ENCODE measurements at regions not wholly inside any gene's neighbourhood (a gene's known extent, or its start where the extent isn't known, plus 50 kb on each side); places are given as distances from the start of the nearest gene placed in this dataset.
"Not testable (repeated sequence)": the region's sequence is repeated elsewhere in the genome, so short reads cannot be mapped to it uniquely, and the experiment has no call there.

DNA sequence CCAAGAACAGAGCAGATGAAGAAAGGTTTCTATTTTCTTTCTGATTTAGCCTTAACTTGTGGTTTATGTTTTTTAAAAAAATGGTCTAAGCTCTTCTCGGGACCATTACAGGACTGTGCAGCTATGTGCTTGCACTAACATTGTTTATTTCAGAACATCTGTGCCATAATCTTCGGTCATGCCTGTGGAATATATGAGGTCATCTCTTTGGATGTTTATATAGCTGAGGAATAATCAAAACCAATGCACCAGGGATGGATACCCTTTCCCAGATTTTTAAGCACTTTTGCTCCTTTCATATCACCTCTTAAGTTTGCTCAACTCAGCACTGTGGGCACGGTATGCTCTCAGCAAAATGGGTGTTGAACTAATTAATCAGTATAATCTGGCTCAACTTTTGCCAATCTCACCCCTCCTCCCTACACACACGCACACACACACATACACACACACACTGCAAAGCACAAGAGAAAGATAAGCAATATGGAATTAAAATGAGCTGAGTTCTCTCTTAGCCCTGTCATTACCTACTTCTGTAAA lies 268.5 kb upstream of the TMC3 start:
- whole genome bisulfite sequencing, result 92% methylated on average over 3 of the region's 4 CpGs
- H3K27ac ChIP-seq (ENCODE audit: low read depth, low read length), result no peak overlapping the region
- H3K4me1 ChIP-seq (ENCODE audit: insufficient read depth, low read length), result no peaks in the 10 kb centered on the region
- H3K9ac ChIP-seq (ENCODE audit: low read depth, low read length), result no peak overlapping the region
- no peaks in the 10 kb centered on the region for H3K36me3 ChIP-seq (ENCODE audit: insufficient read depth, low read length)
- no peaks in the 10 kb centered on the region for H3K27me3 ChIP-seq (ENCODE audit: insufficient read depth, low read length)
- no peak overlapping the region for H3K4me3 ChIP-seq (ENCODE audit: low read length)
- H3K9me3 ChIP-seq (ENCODE audit: insufficient read depth, low read depth, low read length), result peaks cover 7% of the 10 kb centered on the region

DNA sequence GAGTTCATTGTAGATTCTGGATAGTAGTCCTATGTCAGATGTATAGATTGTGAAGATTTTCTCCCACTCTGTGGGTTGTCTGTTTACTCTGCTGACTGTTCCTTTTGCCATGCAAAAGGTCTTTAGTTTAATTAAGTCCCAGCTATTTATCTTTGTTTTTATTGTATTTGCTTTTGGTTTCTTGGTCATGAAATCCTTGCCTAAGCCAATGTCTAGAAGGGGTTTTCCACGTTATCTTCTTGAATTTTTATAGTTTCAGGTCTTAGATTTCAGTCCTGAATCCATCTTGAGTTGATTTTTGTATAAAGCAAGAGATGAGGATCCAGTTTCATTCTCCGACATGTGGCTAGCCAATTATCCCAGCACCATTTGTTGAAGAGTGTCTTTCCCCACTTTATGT lies 262.1 kb upstream of the TMC3 start:
- H3K4me3 ChIP-seq (ENCODE audit: low read length); H3K36me3 ChIP-seq (ENCODE audit: insufficient read depth, low read length); H3K27ac ChIP-seq (ENCODE audit: low read depth, low read length); H3K9ac ChIP-seq (ENCODE audit: low read depth, low read length); H3K27me3 ChIP-seq (ENCODE audit: insufficient read depth, low read length); H3K4me1 ChIP-seq (ENCODE audit: insufficient read depth, low read length): not testable (repeated sequence)
- H3K9me3 ChIP-seq (ENCODE audit: insufficient read depth, low read depth, low read length), result peaks cover 11% of the 10 kb centered on the region
- WGBS, result 91% methylated on average over 2 of the region's 2 CpGs

DNA sequence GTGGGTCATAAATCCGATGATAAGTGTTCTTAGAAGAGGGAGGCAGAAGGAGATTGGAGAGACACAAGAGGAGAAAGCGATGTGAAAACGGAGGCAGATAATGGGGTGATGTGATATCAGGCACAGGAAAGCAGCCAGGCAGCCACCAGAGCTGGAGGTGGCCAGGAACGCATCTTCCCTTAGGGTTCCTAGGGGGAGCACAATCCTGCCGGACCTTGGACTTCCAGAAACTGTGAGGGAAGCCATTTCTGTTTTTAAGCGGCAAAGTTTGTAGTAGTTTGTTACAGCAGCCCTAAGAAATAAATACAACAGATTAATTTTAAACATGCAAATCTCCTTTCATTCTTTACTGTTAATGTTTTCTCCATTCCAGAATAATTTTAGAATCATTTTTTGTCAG lies 259.9 kb upstream of the TMC3 start:
- Histone ChIP-seq H3K27me3 (ENCODE audit: insufficient read depth, low read length) (no peaks in the 10 kb centered on the region), H3K9ac (ENCODE audit: low read depth, low read length) (no peak overlapping the region), H3K4me3 (ENCODE audit: low read length) (no peak overlapping the region), H3K27ac (ENCODE audit: low read depth, low read length) (no peak overlapping the region), H3K36me3 (ENCODE audit: insufficient read depth, low read length) (no peaks in the 10 kb centered on the region), H3K4me1 (ENCODE audit: insufficient read depth, low read length) (no peaks in the 10 kb centered on the region), H3K9me3 (ENCODE audit: insufficient read depth, low read depth, low read length) (peaks cover 8% of the 10 kb centered on the region; the same call in 1 of the 2 replicates)
- 89% methylated on average over 6 of the region's 6 CpGs for WGBS

DNA sequence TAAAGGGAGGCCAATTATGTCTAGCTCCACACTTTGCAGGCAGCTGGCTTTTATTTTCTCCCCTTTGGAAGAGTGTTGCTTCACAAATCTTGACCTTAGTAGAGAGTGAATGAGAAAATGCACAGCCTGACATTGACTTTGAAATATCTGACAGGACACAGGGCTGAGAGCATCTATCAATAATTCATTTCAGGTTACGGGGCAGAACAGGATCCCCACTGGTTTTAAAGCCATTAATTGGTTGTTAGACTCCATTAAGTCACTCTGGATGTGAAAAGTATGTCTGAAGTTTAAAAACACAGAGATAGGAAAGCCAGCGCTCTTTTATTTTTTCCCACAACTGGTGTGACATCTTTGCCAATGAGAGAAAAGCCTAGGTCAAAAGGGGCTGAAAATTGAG lies 251.9 kb upstream of the TMC3 start:
- H3K4me3 ChIP-seq (ENCODE audit: low read length), result no peak overlapping the region
- no peaks in the 10 kb centered on the region for H3K9me3 ChIP-seq (ENCODE audit: insufficient read depth, low read depth, low read length)
- no peak overlapping the region for H3K27ac ChIP-seq (ENCODE audit: low read depth, low read length)
- H3K9ac ChIP-seq (ENCODE audit: low read depth, low read length), result no peak overlapping the region
- 90% methylated on average over 2 of the region's 2 CpGs for WGBS
- peaks cover 13% of the 10 kb centered on the region; the same call in 1 of the 2 replicates for H3K4me1 ChIP-seq (ENCODE audit: insufficient read depth, low read length)
- H3K36me3 ChIP-seq (ENCODE audit: insufficient read depth, low read length), result no peaks in the 10 kb centered on the region
- H3K27me3 ChIP-seq (ENCODE audit: insufficient read depth, low read length), result no peaks in the 10 kb centered on the region

DNA sequence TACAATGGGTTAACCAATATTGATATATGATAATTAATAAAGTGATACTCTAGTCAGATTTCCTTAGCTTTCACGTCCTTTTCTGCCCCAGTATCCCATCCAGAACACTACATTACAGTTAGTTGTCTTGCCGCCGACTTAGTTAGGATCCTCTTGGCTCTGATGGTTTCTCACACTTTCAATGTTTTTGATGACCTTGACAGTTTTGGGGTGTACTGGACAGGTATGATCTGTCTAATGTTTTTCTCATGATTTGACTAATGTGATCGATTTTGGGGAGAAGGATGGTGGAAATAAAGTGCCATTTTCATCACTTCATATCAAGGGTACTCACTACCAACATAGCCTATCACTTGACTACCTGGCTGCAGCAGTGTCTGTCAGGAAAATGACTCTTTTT lies 245.0 kb upstream of the TMC3 start:
- H3K4me3 ChIP-seq (ENCODE audit: low read length), result no peak overlapping the region
- WGBS, result 85% methylated on average over 4 of the region's 4 CpGs
- H3K27ac ChIP-seq (ENCODE audit: low read depth, low read length), result no peak overlapping the region
- H3K9me3 ChIP-seq (ENCODE audit: insufficient read depth, low read depth, low read length), result no peaks in the 10 kb centered on the region
- H3K9ac ChIP-seq (ENCODE audit: low read depth, low read length), result no peak overlapping the region
- H3K36me3 ChIP-seq (ENCODE audit: insufficient read depth, low read length), result no peaks in the 10 kb centered on the region
- H3K4me1 ChIP-seq (ENCODE audit: insufficient read depth, low read length), result no peaks in the 10 kb centered on the region
- no peaks in the 10 kb centered on the region for H3K27me3 ChIP-seq (ENCODE audit: insufficient read depth, low read length)

DNA sequence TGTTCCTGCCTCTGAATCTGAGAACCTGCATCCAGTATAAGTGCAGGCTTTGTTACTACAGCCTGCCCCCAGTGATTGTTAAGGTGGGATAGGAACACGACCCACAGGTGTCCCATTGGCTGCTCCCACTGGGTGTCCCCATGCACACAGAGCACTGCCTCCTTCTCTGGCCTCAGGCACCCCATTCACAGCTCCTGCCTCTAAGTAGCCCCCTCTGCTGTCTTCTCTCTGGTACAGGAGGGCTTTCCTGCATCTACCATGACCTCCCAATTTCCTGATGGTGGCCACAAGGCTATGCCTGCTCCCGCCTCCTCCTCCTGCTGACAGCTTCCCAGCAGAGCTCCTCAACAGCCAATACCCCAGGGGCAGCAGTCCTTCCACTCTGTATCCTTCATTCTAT lies 238.6 kb upstream of the TMC3 start:
- no peaks in the 10 kb centered on the region for H3K27me3 ChIP-seq (ENCODE audit: insufficient read depth, low read length)
- peaks cover 4% of the 10 kb centered on the region; the same call in 1 of the 2 replicates for H3K4me1 ChIP-seq (ENCODE audit: insufficient read depth, low read length)
- H3K4me3 ChIP-seq (ENCODE audit: low read length), result no peak overlapping the region
- no peaks in the 10 kb centered on the region for H3K36me3 ChIP-seq (ENCODE audit: insufficient read depth, low read length)
- H3K9me3 ChIP-seq (ENCODE audit: insufficient read depth, low read depth, low read length), result no peaks in the 10 kb centered on the region
- H3K9ac ChIP-seq (ENCODE audit: low read depth, low read length), result no peak overlapping the region
- 75% methylated on average over 2 of the region's 2 CpGs for WGBS
- H3K27ac ChIP-seq (ENCODE audit: low read depth, low read length), result no peak overlapping the region

DNA sequence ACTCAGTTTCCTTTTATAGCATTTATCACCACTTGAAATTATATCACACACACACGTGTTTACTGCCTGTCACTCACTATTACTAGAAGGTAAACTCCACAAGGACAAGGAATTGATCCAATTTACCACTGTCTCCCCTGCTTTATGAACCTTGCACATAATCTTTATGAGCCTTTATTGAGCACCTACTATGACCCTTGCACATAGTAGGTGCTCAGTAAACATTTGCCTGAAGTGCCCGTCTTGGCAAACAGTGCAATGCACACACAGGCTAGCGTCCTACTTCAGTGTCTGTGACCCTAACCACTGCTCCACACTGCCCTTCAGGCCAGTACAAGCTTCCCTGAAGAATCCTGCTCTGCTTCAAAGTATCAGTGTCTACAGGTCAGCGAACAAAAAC lies 237.7 kb upstream of the TMC3 start:
- no peak overlapping the region for H3K4me3 ChIP-seq (ENCODE audit: low read length)
- 89% methylated on average over 4 of the region's 4 CpGs for WGBS
- H3K27ac ChIP-seq (ENCODE audit: low read depth, low read length), result no peak overlapping the region
- H3K36me3 ChIP-seq (ENCODE audit: insufficient read depth, low read length), result no peaks in the 10 kb centered on the region
- no peaks in the 10 kb centered on the region for H3K27me3 ChIP-seq (ENCODE audit: insufficient read depth, low read length)
- H3K9me3 ChIP-seq (ENCODE audit: insufficient read depth, low read depth, low read length), result no peaks in the 10 kb centered on the region
- peaks cover 4% of the 10 kb centered on the region; the same call in 1 of the 2 replicates for H3K4me1 ChIP-seq (ENCODE audit: insufficient read depth, low read length)
- no peak overlapping the region for H3K9ac ChIP-seq (ENCODE audit: low read depth, low read length)

DNA sequence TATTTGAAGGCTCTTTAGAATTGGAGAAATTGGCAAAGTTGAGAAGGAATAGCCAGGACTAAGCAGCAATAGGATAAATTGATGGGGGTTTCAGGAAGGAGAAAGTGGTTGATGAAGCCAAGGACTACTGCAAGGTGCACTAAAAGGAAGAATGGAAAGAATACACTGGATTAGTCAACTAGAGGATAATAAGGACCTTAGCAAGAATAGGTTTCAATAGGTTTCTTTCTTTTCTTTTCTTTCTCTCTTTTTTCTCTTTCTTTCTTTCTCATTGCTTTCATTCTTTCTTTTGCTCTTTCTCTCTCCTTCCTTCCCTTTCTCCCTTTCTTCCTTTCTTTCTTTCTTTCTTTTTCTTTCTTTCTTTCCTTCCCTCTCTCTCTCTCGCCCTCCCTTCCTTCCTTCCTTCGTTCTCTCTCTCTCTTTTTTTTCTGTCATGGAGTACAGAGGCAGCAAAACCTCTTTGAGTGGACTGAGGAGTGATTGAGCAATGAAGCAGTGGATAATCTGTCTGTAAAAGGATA lies 234.4 kb upstream of the TMC3 start:
- Histone ChIP-seq H3K9me3 (ENCODE audit: insufficient read depth, low read depth, low read length) (no peaks in the 10 kb centered on the region), H3K27me3 (ENCODE audit: insufficient read depth, low read length) (no peaks in the 10 kb centered on the region), H3K27ac (ENCODE audit: low read depth, low read length) (no peak overlapping the region), H3K4me1 (ENCODE audit: insufficient read depth, low read length) (peaks cover 4% of the 10 kb centered on the region; the same call in 1 of the 2 replicates), H3K9ac (ENCODE audit: low read depth, low read length) (no peak overlapping the region), H3K36me3 (ENCODE audit: insufficient read depth, low read length) (no peaks in the 10 kb centered on the region), H3K4me3 (ENCODE audit: low read length) (no peak overlapping the region)
- WGBS, result 90% methylated on average over 2 of the region's 2 CpGs

DNA sequence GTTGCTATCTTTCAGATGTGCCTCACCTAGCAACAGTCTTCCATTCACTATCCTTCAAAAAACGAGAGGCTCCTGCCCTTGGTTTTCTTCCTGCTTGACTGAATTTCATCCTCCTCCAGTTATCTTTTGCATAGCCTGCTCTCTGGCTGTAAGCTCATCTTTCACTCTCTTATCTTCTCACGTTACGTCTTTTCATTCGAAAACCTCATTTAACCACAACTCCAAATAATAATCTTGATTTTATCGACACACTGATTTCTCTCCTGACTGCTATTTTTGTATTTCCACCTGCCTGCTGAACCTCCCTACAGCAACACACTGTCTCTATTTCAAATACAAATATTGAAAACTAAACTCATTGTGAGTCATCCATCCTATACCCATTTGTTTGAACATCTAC lies 230.7 kb upstream of the TMC3 start:
- Histone ChIP-seq H3K9ac (ENCODE audit: low read depth, low read length) (no peak overlapping the region), H3K36me3 (ENCODE audit: insufficient read depth, low read length) (no peaks in the 10 kb centered on the region), H3K9me3 (ENCODE audit: insufficient read depth, low read depth, low read length) (peaks cover 27% of the 10 kb centered on the region), H3K27me3 (ENCODE audit: insufficient read depth, low read length) (no peaks in the 10 kb centered on the region), H3K4me3 (ENCODE audit: low read length) (no peak overlapping the region), H3K4me1 (ENCODE audit: insufficient read depth, low read length) (peaks cover 4% of the 10 kb centered on the region; the same call in 1 of the 2 replicates), H3K27ac (ENCODE audit: low read depth, low read length) (no peak overlapping the region)
- 88% methylated on average over 5 of the region's 5 CpGs for WGBS

DNA sequence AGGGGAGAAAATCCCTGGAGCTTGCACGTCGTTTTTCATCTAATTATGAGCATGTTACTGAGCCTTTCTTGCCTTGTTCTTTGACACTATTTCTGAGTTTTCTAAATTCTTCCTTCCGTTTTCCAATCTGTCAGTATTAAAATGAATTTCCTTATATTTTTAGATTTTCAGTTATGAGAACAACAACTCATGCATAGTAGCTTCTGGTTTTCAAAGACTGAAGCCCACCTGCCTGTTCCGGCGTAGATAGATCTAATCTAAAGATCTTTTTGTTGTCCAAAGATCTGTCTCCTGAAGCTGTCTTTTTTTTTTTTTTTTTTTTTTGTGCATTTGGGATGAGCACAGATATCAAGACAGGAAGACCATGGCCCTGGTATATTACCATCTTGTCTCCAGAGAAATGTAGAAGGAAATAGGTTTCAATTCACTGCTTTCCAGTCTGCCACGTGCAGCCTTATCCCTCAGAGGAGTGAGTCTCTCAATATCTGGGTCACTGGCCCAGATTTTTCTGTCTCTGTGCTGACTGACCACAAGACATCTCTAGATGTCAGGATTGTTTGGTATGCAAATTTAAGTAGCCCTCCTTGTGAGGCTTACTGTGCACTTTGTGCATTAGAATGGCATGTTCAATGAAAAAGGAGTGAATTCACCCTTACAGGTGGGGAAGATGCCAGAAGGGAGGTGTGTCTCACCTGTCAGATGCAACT lies 222.3 kb upstream of the TMC3 start:
- Histone ChIP-seq H3K9me3 (ENCODE audit: insufficient read depth, low read depth, low read length) (peaks cover 18% of the 10 kb centered on the region; the same call in 1 of the 2 replicates), H3K4me3 (ENCODE audit: low read length) (no peak overlapping the region), H3K36me3 (ENCODE audit: insufficient read depth, low read length) (no peaks in the 10 kb centered on the region), H3K9ac (ENCODE audit: low read depth, low read length) (no peak overlapping the region), H3K27me3 (ENCODE audit: insufficient read depth, low read length) (no peaks in the 10 kb centered on the region), H3K27ac (ENCODE audit: low read depth, low read length) (no peak overlapping the region), H3K4me1 (ENCODE audit: insufficient read depth, low read length) (no peaks in the 10 kb centered on the region)
- 88% methylated on average over 6 of the region's 6 CpGs for WGBS

DNA sequence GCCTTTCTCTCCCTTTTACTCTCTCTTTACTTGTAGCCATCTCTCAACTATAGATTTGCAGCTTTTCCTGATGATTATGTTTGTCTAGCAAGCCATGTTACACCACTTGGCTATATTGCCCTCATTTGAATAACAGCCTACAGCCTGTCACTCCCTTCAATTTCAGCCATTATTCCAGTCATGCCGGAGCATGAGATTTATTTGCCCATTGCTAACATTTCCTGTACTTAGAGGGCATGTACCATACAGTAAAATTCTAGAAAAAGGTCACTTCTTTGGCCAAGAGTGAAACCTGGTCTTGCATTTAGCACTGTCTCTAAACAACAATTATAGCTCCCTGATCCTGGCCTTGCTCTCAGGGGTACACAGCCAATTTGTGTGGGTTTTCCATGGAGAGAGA lies 221.7 kb upstream of the TMC3 start:
- WGBS, result 94% methylated on average over 1 of the region's 1 CpG
- H3K27ac ChIP-seq (ENCODE audit: low read depth, low read length), result no peak overlapping the region
- H3K4me1 ChIP-seq (ENCODE audit: insufficient read depth, low read length), result no peaks in the 10 kb centered on the region
- H3K9ac ChIP-seq (ENCODE audit: low read depth, low read length), result no peak overlapping the region
- peaks cover 16% of the 10 kb centered on the region; the same call in 1 of the 2 replicates for H3K9me3 ChIP-seq (ENCODE audit: insufficient read depth, low read depth, low read length)
- H3K4me3 ChIP-seq (ENCODE audit: low read length), result no peak overlapping the region
- H3K27me3 ChIP-seq (ENCODE audit: insufficient read depth, low read length), result no peaks in the 10 kb centered on the region
- no peaks in the 10 kb centered on the region for H3K36me3 ChIP-seq (ENCODE audit: insufficient read depth, low read length)
